NCI-H82 treated with DMSO at 0.1 percent for 48 hours (cell line): ENCODE measurements at regions not wholly inside any gene's neighbourhood (a gene's known extent, or its start where the extent isn't known, plus 50 kb on each side); places are given as distances from the start of the nearest gene placed in this dataset.
"Not testable (repeated sequence)": the region's sequence is repeated elsewhere in the genome, so short reads cannot be mapped to it uniquely, and the experiment has no call there.

Experiments used
- DNase-seq: peaks from one replicate; lab custom pipeline; 2025; ENCODE audit not compliant: unreplicated experiment; lab: John Stamatoyannopoulos, UW

GRCh38 chr16:54879681-54880080 lies 51.0 kb upstream of the IRX5 start:
- no peak for DNase-seq

DNA sequence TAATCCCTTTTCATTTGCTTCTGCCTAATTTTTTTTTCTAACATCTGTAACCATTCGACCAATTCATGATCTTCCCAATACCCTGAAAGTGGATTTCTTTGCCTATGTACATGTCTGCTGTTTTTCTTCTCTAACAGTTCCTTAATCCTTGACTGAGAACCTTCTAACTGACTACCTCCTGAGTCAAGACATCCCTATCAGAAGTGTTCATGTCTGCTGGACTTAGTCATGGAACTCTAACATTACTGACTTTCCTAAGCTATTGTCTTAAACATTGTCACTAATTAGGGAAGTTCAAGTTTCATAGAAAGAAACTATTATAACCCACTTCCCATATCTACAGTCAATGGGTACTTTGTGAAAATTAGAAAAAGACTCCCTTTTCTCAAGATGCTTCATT lies 52.4 kb upstream of the IRX5 start:
- no peak for DNase-seq

- no peak for DNase-seq
Observed at GRCh38 chr16:54875443-54875842, 55.2 kb upstream of the IRX5 start.

DNA sequence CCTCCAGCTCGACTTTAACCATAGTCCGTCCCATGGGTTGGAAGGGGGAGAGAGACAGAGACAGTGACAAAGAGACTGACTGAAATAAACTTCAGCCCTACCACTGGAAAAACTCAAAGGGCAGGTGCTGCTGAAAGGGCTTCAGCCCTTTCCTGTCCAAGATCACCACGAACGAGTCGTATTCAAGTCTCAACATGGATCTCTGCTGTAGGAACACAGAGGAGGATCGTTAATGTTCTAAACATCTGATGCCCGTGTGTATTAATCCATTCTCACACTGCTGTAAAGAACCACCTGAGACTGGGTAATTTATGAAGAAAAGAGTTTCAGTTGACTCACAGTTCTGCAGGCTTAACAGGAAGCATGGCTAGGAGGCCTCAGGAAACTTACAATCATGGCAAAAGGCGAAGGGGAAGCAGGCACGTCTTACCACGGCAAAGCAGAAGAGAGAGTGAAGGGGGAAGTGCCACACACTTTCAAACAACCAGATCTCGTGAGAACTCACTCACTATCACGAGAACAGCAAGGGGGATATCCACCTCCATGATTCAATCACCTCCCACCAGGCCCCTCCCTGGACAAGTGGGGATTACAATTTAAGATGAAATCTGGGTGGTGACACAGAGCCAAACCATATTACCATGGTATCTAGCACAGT lies 56.8 kb upstream of the IRX5 start:
- not testable (repeated sequence) for DNase-seq

DNA sequence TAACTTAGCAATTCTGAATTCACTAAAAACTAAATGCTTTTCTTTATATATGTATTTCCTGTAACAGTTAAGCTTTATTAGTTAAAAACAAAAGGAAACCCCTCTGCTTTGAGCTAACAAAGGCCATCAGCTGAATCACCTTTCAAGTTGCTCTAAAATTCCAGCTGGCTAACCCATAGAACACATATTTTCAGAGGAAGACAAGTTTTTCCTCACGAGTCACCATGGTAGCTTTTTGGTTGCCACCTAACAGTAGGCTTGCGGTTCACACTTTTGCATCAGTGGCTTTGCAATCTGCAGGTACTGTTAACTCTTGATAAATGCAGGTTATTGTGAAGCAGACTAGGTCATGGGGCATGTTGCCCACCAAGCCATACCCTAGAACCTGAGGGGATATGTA lies 57.6 kb upstream of the IRX5 start:
- no peak for DNase-seq

DNA sequence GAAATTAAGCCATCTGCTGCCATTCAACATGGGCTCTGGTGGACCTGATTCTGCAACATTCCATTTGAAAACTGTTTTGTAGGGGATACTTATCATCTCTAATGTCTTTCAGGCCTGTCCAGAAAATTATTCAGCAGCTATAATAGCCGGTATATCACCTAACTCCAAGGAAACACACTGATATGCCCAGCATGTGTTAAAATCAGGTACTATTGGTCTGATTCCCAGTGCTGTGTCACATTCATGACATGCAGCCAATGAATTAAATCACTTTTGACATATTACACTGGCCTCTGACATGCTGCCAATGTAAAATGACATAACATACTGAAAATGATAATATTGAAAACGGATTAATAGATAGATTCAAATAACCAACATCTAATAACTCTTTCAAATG lies 60.5 kb upstream of the IRX5 start:
- DNase-seq: no peak

DNA sequence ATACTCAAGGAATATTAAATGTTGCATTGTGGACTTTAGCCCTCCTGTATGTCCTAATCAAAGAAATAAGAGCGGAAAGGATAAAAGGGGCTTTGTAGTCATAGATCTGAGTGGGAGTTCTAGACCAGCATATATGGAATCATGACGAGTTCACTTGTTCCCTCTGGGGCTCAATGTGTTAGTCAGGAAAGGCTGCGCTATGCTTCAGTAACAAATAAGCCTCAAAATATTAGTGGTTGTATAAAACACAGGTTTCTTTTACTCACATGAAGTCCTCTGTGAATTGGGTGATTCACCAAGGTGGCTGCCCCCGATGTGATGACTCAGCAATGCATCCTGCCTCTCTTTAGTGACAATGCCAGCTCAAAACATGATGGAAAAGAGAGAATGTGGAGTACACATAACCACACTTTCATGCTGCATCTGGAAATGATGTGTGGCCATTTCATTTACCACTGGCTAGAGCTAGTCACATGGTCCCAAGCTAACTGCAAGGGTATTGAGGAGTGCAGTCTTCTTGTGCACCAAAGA lies 63.3 kb upstream of the IRX5 start:
- DNase-seq: no peak

- DNase-seq: no peak
Observed at GRCh38 chr16:54862529-54862928, 68.1 kb upstream of the IRX5 start.

DNA sequence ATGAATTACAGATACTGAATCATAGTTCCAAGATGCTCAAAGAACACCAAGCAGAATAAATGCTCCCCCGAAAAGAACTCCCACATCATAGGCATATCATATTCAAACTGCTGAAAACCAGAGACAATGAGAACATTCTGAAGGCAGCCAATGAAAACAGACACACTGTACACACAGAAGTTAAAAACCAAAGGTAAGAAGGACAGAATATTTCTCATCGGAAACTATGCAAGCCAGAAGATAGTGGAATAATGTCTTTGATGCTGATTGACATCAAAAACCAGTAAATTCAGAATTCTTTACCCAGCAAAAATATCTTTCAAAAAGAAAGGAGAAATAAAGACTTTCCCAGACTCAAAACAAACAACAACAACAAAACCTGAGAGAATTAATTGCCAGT lies 73.8 kb upstream of the IRX5 start:
- no peak for DNase-seq

GRCh38 chr16:54847609-54848008 lies 83.1 kb upstream of the IRX5 start:
- no peak for DNase-seq

- no peak for DNase-seq
Observed at GRCh38 chr16:54847207-54847606, 83.5 kb upstream of the IRX5 start.

DNA sequence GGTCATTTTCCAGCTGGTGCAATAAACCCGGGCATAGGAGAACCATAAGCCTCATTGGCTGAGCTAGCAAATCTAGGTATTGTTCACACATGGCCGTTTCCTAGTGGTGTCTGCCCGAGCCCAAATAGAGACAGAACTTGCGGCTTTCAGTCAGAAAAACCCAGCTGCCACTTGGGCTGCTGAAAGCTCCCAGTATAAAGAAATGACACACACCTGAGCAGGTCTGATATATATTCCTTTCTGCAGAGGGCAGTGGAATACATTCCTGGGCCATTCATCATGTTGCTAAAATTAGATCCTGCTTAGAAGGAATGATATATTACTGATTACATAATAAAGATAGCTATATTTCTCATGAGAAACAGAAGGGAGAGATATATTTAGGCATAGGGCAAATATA lies 83.9 kb upstream of the IRX5 start:
- DNase-seq: no peak

DNA sequence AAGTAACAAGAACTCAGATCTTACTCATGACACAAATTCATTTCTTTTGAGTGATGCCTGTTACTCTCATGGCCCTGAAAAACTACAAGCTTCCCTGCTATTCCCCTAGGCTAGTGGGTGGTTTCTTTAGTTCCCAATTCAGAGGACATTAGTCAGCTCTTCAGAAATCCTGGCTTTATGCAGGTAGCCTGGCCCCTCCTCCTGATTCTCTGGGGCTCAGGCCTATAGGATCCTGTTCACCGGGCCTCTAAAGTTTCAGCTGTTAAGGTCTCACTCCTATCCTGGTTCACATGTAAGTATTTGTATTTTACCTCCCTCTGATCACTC lies 87.3 kb upstream of the IRX5 start:
- DNase-seq: no peak

DNA sequence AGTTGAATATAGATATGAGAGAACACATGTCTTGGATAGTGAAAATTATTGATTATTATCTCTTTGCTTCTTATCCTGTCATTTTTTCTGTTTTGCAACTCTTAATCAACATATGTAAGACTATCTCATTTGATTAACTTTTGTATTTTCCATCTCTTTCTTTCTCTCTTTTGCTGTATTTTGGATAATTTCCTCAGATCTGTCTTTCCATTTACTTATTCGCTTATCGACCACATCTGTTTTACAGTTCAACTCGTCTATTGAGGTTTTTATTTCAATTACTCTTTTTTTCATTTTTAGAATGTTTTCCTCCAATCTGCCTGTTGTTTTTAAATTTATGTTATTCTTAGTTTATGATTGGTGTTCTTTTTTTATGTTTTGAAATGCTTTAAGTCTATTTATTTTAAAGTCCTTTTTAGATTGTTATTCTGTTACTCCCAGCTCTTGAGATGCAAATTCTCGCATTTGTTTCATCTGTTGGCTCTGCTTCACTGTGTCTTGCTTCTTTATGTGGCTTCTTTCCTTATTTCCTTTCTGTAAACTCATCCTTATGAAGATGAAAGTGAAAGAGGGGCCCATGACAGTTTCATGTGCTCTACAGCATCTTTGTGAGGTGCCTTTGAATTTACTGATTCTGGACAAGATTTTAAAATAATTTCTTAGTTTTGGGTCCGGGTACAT lies 87.8 kb upstream of the IRX5 start:
- no peak for DNase-seq

DNA sequence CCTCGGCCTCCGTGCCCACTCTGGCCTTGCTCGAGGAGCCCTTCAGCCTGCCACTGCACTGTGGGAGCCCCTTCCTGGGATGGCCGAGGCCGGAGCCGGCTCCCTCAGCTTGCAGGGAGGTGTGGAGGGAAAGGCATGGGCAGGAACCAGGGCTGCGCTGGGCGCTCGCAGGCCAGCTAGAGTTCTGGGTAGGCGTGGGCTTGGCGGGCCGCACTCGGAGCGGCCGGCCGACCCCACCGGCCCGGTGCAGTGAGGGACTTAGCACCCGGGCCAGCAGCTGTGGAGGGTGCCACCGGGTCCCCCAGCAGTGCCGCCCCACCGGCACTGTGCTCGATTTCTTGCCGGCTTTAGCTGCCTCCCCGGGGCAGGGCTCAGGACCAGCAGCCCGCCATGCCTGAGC lies 101.0 kb upstream of the IRX5 start:
- DNase-seq: no peak

- DNase-seq: no peak
Observed at GRCh38 chr16:54822892-54823291, 107.8 kb upstream of the IRX5 start.

- no peak for DNase-seq
Observed at GRCh38 chr16:54822492-54822891, 108.2 kb upstream of the IRX5 start.

- DNase-seq: no peak
Observed at GRCh38 chr16:54821731-54822130, 108.9 kb upstream of the IRX5 start.

- no peak for DNase-seq
Observed at GRCh38 chr16:54817940-54818574, 112.6 kb upstream of the IRX5 start.

DNA sequence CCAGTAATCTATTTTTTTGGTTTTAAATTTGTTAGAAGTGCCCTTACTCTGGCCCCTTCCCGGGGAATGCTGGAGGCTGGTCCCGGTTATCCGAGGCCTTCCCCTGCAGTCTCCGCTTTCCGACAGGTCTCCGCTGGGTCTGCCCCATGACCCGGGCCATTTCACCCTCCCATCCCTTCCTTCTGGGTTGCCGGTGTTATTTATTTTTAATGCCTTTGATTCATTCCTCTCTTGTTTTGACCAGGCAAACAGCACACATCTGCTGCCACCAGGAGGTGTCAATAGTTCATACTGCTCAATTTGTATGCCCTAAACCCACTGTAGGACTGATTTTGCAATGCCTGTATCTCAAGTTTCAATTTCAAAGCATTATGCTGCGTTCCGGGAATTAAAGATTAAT lies 113.2 kb upstream of the IRX5 start:
- DNase-seq: no peak

GRCh38 chr16:54816471-54816870 lies 114.2 kb upstream of the IRX5 start:
- DNase-seq: no peak

DNA sequence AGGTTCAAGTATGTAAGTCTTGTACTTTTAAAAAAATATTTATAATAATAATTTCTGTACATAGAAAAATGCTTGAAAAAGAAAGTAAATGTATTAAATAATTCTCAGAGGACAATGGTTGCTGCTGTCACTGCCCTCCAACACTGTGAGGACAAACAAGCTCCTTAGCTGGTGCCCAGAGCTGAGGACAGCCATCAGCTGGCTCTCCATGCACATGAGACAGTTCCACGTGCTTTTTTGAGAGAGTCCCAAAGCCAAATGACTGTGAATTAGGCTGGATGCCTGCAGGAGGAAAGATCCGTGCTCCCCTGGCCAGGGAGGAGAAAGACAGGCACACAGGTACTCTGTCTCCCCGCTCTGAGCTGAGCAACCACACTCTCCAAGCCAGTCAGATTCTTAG lies 115.5 kb upstream of the IRX5 start:
- DNase-seq: no peak

DNA sequence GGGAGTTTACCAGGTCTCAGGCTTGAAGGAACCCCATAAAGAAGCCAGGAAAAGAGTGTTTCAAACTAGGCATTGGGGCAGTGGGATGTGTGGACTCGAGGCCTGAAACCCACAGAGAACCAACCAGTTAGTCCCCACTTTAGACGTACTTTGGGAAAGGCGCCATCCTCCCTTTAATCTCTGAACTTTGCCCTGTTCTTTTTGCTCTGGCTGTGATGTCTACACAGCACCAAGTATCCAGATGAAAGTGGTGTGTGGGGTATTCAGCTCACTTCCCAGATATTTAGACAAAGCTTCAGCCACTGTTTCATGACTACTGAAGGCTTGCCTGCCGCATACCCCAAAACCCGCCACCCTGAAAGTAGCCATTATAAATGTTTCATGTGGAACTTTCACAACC lies 116.9 kb upstream of the IRX5 start:
- DNase-seq: no peak
